ENCODE measurements at regions not wholly inside any gene's neighbourhood (a gene's known extent, or its start where the extent isn't known, plus 50 kb on each side); places are given as distances from the start of the nearest gene placed in this dataset.

DNA sequence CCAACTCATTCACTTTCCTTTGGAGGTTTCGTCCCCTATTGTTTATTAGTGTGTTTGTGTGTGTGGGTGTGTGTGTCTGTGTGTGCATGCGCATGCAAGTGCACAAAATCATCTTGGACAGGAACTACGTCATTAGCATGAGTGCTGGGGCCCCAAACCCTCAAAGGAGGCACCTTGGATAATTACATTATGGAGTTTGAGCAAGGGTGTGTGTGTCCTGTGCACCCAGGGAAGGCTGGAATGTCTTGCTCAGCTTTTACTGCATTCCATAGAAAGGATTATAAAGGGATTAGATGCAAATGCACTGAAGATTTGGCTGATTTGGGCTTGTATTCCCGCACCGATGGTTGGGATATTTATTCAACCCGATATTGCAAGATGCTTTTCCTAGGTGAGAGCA lies 203.4 kb upstream of the NAV2 start:
- TF ChIP-seq CTCF (conservative IDR thresholded peaks at IDR 0.05 in 1 of 2, IDR thresholded peaks at IDR 0.05 in 1 of 2; ENCODE audit: extremely low read depth in 1 of 2, insufficient read depth in 1 of 2, low read depth in 1 of 2, low read length in 2 of 2) (no peak), EZH2 (IDR thresholded peaks at IDR 0.05; ENCODE audit: borderline replicate concordance, low read length) (peak; percentile 18)
